ENCODE measurements at regions not wholly inside any gene's neighbourhood (a gene's known extent, or its start where the extent isn't known, plus 50 kb on each side); places are given as distances from the start of the nearest gene placed in this dataset.

DNA sequence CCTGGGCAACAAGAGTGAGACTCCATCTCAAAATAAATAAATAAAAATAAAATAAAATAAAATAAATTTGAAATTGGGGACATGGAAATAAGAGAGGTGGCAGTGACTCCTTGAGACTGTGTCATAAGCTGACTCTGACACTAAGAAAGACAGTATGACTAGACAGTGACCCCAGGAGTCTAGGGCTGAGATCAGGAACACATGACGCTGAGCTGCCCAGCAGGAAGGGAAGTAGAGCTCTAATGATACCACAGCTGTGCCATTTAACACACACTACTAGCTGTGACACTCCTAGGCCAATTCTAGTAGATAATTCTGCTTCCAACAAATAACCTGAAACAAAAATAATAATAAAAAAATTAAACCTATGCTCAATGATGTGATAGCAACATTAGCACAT is 293.0 kb downstream of the SEC61B start:
- WGBS, 2 experiments (ENCODE audit: extremely low coverage in 1 of 2, insufficient coverage in 1 of 2, insufficient read length in 1 of 2, insufficient replicate concordance in 2 of 2, low coverage in 1 of 2, low lambda C conversion rate in 2 of 2, missing lambda C conversion rate in 1 of 2): 89% methylated on average over 1 of the region's 1 CpG; no CpG with 5 or more reads in 1 of the 2 experiments
- no peak overlapping the region for H3K4me3 ChIP-seq (ENCODE audit: extremely low read depth in 1 of 4, insufficient read depth in 2 of 4, low read depth in 3 of 4, low read length in 4 of 4)
- TF ChIP-seq TAF7 (optimal IDR thresholded peaks at IDR 0.05; ENCODE audit: borderline replicate concordance, low read depth, low read length) (no peak), SIRT6 (IDR thresholded peaks at IDR 0.05; ENCODE audit: low read length) (no peak), SUZ12 (IDR thresholded peaks at IDR 0.05; ENCODE audit: low read length) (no peak), CEBPB (IDR thresholded peaks at IDR 0.05; ENCODE audit: low read depth, low read length) (no peak), TAF1 (IDR thresholded peaks at IDR 0.05; ENCODE audit: low read depth, low read length) (no peak), HDAC6 (IDR thresholded peaks at IDR 0.05; ENCODE audit: low read depth, low read length) (no peak), POU5F1 (IDR thresholded peaks at IDR 0.05; ENCODE audit: low read depth, low read length) (no peak), ASH2L (IDR thresholded peaks at IDR 0.05; ENCODE audit: low read length) (no peak), E2F6 (IDR thresholded peaks at IDR 0.05) (no peak), GABPA (IDR thresholded peaks at IDR 0.05; ENCODE audit: borderline replicate concordance, insufficient read depth, low read length) (no peak), KDM1A (IDR thresholded peaks at IDR 0.05; ENCODE audit: borderline replicate concordance, low read length) (no peak), RFX5 (IDR thresholded peaks at IDR 0.05; ENCODE audit: borderline replicate concordance, low read depth, low read length) (no peak), CHD2 (IDR thresholded peaks at IDR 0.05; ENCODE audit: low read length) (no peak)
- no peaks in the 10 kb centered on the region for H3K79me1 ChIP-seq (ENCODE audit: low read depth, low read length)
- H3K18ac ChIP-seq (ENCODE audit: extremely low read depth, low read length): no peak overlapping the region
- H3K36me3 ChIP-seq (ENCODE audit: control insufficient read depth in 2 of 4, insufficient read depth in 4 of 4, low read length in 3 of 4): no peaks in the 10 kb centered on the region
- H3K23me2 ChIP-seq (ENCODE audit: low read depth, low read length): no peaks in the 10 kb centered on the region
- no peak overlapping the region for H3K9ac ChIP-seq (replicated peaks in 1 of 4; ENCODE audit: extremely low read depth in 1 of 4, low read depth in 3 of 4, low read length in 3 of 4)
- H3K4me2 ChIP-seq (ENCODE audit: insufficient read depth in 1 of 2, low read depth in 2 of 2, low read length in 2 of 2): no peak overlapping the region
- no peak overlapping the region for H3K27ac ChIP-seq (ENCODE audit: low read depth, low read length)
- ChIA-PET POLR2A (ENCODE audit: partially characterized antibody) (no interaction called here), CTCF (ENCODE audit: partially characterized antibody) (interaction anchor here (1.0 to 2.3 kb wide), 6 partner anchors 11 to 330 kb away, joined by 3 to 9 read pairs (median 3); no protein-coding TSS in a partner anchor)
- no peak overlapping the region for H2AK5ac ChIP-seq (ENCODE audit: low read depth, low read length)
- 0 out of 7 replicates have a peak, but pooled peaks cover 0 to 2% (median 0%) of the 10 kb centered on the region in 4 experiments for H3K4me1 ChIP-seq (replicated peaks in 1 of 4; ENCODE audit: control insufficient read depth in 3 of 4, insufficient read depth in 4 of 4, low read length in 3 of 4)
- H4K8ac ChIP-seq (ENCODE audit: extremely low read depth, insufficient read depth, low read length): no peak overlapping the region
- H2BK12ac ChIP-seq (ENCODE audit: low read depth, low read length): no peak overlapping the region
- no peaks in the 10 kb centered on the region for H3K79me2 ChIP-seq (ENCODE audit: control insufficient read depth in 1 of 2, insufficient read depth in 2 of 2, low read length in 2 of 2)
- no peak overlapping the region for H3K56ac ChIP-seq (replicated peaks; ENCODE audit: insufficient read length, low read depth, low read length)
- H2BK15ac ChIP-seq (ENCODE audit: low read length): no peak overlapping the region
- no peak overlapping the region for H2BK120ac ChIP-seq (replicated peaks; ENCODE audit: low read depth, low read length)
- no peak overlapping the region for H2BK20ac ChIP-seq (ENCODE audit: low read length)
- H2BK5ac ChIP-seq (ENCODE audit: low read depth, low read length): no peak overlapping the region
- FAIRE-seq (no peak), DNase-seq (ENCODE audit: low read depth in 1 of 2, low spot score in 2 of 2) (no peak)
- no peak overlapping the region for H4K5ac ChIP-seq (ENCODE audit: insufficient read length, low read depth, low read length)
- no peaks in the 10 kb centered on the region for H3K9me3 ChIP-seq (ENCODE audit: insufficient read depth in 2 of 2, low read depth in 1 of 2, low read length in 1 of 2)
- H3K4ac ChIP-seq (replicated peaks; ENCODE audit: insufficient read length, low read depth, low read length): no peak overlapping the region
- H3K14ac ChIP-seq (ENCODE audit: insufficient read length): no peak overlapping the region
- no peak overlapping the region for H2AFZ ChIP-seq (ENCODE audit: low read length)
- no peaks in the 10 kb centered on the region for H3K27me3 ChIP-seq (replicated peaks in 1 of 4; ENCODE audit: control insufficient read depth in 3 of 4, extremely low read depth in 1 of 4, insufficient read depth in 3 of 4, low read length in 3 of 4)
- H4K20me1 ChIP-seq (replicated peaks in 1 of 2; ENCODE audit: control insufficient read depth in 1 of 2, insufficient read depth in 2 of 2, low read length in 2 of 2): no peaks in the 10 kb centered on the region
- H3K23ac ChIP-seq (ENCODE audit: insufficient read length): no peak overlapping the region
- H4K91ac ChIP-seq (replicated peaks; ENCODE audit: insufficient read length, low read length): no peak overlapping the region
